ENCODE measurements at regions not wholly inside any gene's neighbourhood (a gene's known extent, or its start where the extent isn't known, plus 50 kb on each side); places are given as distances from the start of the nearest gene placed in this dataset.

DNA sequence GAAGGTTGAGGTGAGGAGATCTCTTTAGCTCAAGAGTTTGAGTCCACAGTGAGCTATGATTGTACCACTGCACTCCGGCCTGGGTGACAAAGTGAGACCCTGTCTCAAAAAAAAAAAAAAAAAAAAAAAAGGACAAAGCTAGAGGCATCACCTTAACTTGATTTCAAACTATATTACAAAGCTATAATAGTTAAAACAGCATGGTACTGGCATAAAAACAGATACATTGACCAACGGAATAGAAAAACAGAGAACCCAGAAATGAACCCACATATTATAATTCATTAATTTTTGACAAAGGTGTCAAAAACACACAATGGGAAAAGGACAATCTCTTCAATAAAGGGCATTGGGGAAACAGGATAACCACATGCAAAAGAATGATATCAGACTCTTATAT lies 50.8 kb upstream of the MBOAT1 start:
- Histone ChIP-seq H3K27ac (no peak overlapping the region), H3K4me1 (no peaks in the 10 kb centered on the region), H3K4me3 (no peak overlapping the region), H3K36me3 (no peaks in the 10 kb centered on the region), H3K27me3 (no peaks in the 10 kb centered on the region), H3K9me3 (no peaks in the 10 kb centered on the region)
- intact Hi-C loops (cut with DNase I; ENCODE audit: low total_unique reads): no loop called here
- no peak for TF ChIP-seq POLR2A (IDR thresholded peaks at IDR 0.05)
- TF ChIP-seq, protein P1, sequence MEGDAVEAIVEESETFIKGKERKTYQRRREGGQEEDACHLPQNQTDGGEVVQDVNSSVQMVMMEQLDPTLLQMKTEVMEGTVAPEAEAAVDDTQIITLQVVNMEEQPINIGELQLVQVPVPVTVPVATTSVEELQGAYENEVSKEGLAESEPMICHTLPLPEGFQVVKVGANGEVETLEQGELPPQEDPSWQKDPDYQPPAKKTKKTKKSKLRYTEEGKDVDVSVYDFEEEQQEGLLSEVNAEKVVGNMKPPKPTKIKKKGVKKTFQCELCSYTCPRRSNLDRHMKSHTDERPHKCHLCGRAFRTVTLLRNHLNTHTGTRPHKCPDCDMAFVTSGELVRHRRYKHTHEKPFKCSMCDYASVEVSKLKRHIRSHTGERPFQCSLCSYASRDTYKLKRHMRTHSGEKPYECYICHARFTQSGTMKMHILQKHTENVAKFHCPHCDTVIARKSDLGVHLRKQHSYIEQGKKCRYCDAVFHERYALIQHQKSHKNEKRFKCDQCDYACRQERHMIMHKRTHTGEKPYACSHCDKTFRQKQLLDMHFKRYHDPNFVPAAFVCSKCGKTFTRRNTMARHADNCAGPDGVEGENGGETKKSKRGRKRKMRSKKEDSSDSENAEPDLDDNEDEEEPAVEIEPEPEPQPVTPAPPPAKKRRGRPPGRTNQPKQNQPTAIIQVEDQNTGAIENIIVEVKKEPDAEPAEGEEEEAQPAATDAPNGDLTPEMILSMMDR (IDR thresholded peaks at IDR 0.05): no peak
- DNase-seq: no peak

- no peaks in the 10 kb centered on the region for H3K36me3 ChIP-seq
- H3K27ac ChIP-seq: no peak overlapping the region
- TF ChIP-seq, protein P1 (IDR thresholded peaks at IDR 0.05): no peak
- TF ChIP-seq POLR2A (IDR thresholded peaks at IDR 0.05): no peak
- no peaks in the 10 kb centered on the region for H3K9me3 ChIP-seq
- intact Hi-C loops (cut with DNase I; ENCODE audit: low total_unique reads): no loop called here
- no peak overlapping the region for H3K4me3 ChIP-seq
- DNase-seq: no peak
- H3K4me1 ChIP-seq: no peaks in the 10 kb centered on the region
- no peaks in the 10 kb centered on the region for H3K27me3 ChIP-seq
These were observed 53.6 kb upstream of the MBOAT1 start for GRCh38 chr6:20265842-20266241.

DNA sequence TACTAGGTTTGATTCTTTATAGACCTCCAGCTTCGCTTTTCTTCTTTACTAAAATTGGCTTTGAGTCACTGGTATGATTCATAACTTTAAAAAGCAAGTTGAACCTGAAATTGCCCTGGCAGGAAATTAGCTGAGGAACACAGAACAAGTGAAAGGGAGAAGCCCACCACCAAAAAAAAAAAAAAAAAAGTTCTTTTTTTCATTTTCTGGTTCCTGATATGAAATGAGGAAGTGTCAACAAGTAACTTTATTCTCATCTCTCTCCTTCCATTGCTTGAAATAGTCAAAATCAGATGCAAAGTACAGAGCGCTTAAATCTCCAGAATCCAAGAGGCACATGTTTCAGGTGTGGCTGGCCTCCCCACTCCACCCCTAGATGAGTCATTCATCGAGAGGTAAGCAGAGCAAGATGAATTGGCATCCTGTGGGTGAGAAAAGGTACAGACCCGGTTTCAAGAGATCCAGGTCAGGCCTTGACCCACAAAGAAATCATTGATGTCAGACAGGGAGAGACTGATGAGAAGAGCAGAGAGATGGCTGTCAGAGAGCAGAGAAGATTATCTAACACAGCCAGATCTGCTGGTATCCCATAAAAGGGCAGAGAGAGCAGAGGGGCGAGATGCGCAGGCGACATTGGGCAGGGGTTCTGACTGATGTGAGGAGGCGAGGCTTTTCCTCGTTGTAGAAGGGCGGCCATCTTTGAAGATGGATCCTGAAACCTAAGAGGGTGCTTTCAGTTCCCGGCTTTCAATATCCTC lies 54.8 kb upstream of the MBOAT1 start:
- no peak for TF ChIP-seq POLR2A (IDR thresholded peaks at IDR 0.05)
- TF ChIP-seq, protein P1 (IDR thresholded peaks at IDR 0.05): no peak
- intact Hi-C loops (cut with DNase I; ENCODE audit: low total_unique reads): no loop called here

GRCh38 chr6:20269181-20269580 lies 56.9 kb upstream of the MBOAT1 start:
- Histone ChIP-seq H3K27me3 (no peaks in the 10 kb centered on the region), H3K4me3 (no peak overlapping the region), H3K36me3 (no peaks in the 10 kb centered on the region), H3K27ac (no peak overlapping the region), H3K9me3 (no peaks in the 10 kb centered on the region), H3K4me1 (no peaks in the 10 kb centered on the region)
- TF ChIP-seq, protein P1 (IDR thresholded peaks at IDR 0.05): no peak
- TF ChIP-seq POLR2A (IDR thresholded peaks at IDR 0.05): no peak
- intact Hi-C loops (cut with DNase I; ENCODE audit: low total_unique reads): no loop called here
- no peak for DNase-seq

More for the DNA sequence above, 54.8 kb upstream of the MBOAT1 start:
- no peaks in the 10 kb centered on the region for H3K9me3 ChIP-seq
- H3K4me3 ChIP-seq: no peak overlapping the region
- H3K27me3 ChIP-seq: no peaks in the 10 kb centered on the region
- no peak for DNase-seq
- H3K36me3 ChIP-seq: no peaks in the 10 kb centered on the region
- H3K27ac ChIP-seq: no peak overlapping the region
- no peaks in the 10 kb centered on the region for H3K4me1 ChIP-seq

GRCh38 chr6:20271818-20272217 lies 59.5 kb upstream of the MBOAT1 start:
- intact Hi-C loops (cut with DNase I; ENCODE audit: low total_unique reads): no loop called here
- no peaks in the 10 kb centered on the region for H3K27me3 ChIP-seq

More at GRCh38 chr6:20271818-20272217, 59.5 kb upstream of the MBOAT1 start:
- H3K4me1 ChIP-seq: no peaks in the 10 kb centered on the region
- H3K4me3 ChIP-seq: no peak overlapping the region
- no peak overlapping the region for H3K27ac ChIP-seq
- H3K36me3 ChIP-seq: no peaks in the 10 kb centered on the region
- no peak for DNase-seq
- no peaks in the 10 kb centered on the region for H3K9me3 ChIP-seq
- TF ChIP-seq, protein P1 (IDR thresholded peaks at IDR 0.05): no peak
- no peak for TF ChIP-seq POLR2A (IDR thresholded peaks at IDR 0.05)

Measured in uterus (tissue), 3 donors.